ENCODE measurements at regions not wholly inside any gene's neighbourhood (a gene's known extent, or its start where the extent isn't known, plus 50 kb on each side); places are given as distances from the start of the nearest gene placed in this dataset.
"Not testable (repeated sequence)": the region's sequence is repeated elsewhere in the genome, so short reads cannot be mapped to it uniquely, and the experiment has no call there.

DNA sequence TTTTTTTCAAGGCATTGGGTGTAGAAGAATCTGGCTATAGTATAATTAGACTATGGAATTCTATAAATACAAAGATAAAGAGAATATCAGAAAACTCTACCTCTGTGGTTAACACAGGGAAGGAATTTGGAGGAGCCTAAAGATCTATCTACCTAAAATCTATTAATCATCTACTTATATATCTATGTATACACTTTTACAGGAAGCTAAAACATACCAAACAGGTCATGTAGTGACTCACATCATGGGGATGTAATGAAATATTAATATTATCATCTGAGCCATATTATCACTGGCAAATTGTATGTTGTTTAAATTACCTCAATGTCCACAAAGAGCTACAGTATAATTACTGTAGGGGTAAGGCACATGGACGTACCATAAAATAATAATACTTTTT, 1748.2 kb downstream of the EFNA5 start:
- DNase-seq, result no peak
- intact Hi-C loops (cut with DNase I), result no loop called here

DNA sequence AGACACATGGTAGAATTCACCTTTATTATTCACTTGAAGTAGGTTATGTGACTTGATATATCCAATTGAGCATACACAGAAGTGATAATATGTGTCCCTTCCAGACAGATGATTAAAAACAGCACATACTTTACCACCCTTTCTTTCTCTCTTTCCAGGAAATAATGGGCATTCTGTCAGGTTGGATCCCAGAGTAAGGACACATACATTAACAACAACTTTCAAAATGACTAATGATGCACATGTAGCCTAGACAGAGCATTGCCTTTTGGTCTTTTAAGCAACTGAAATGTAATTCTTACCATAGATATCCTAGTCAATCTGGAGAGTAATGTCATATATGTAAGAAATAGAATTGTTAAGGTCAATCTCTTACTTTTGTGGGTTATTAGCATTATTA, 1748.7 kb downstream of the EFNA5 start:
- no peak for DNase-seq
- intact Hi-C loops (cut with DNase I), result no loop called here

DNA sequence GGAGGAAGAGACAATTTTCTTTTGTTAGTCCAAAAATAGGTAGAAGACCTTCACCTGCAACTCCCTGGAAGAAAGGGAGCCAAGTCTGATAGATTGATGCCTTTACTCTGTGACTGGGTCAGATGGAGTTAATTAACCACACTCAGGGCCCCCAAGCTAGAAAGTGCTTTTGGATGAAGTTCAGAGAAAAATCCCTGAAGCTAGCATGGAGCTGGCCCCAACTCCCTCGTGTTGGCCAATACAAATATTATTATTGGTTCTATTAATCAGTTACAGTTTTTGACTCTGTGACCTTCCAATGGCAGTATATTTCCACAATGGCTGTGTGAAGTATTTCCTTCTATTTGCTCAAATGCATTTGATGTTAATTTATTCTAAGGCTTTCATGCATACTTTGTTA, 1753.5 kb downstream of the EFNA5 start:
- intact Hi-C loops (cut with DNase I), result no loop called here
- no peak for DNase-seq

DNA sequence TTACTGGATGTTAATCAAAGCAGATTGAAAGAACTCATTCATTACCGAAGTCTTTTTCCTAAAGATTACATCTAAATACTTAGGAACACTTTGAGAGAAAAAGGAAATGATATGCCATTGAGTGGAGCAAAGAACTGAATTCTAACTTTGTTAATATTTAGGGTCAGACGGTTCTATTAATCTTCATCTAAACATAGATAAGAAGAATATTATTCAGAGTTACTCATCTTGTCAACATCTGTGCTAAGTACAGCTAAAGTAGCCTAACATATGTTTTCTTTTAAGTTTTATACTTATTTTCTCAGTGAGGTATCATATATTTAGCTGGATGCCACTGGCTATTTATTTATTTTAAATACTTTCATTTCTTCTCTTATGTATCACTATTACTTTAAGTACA, 1763.7 kb downstream of the EFNA5 start:
- intact Hi-C loops (cut with DNase I), result no loop called here
- no peak for DNase-seq

DNA sequence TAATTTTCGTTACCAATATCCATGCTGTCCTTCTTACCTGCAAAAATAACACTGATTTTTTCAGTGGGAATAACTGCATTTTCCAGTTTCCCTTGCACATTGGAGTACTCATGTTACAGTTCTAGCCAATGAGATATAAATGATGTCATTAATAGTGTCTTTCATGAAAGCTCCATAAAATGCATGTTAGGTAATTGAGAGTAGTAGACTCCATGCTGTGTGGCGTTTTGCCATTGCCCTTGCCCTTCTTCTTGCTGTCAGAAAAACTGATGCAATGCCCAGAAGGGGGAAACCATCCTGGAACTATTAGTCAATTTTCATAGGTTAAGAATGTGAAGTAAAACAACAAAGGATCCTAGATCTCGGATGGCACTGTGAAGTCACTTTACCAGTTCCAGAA, 1765.3 kb downstream of the EFNA5 start:
- intact Hi-C loops (cut with DNase I), result no loop called here
- no peak for DNase-seq

DNA sequence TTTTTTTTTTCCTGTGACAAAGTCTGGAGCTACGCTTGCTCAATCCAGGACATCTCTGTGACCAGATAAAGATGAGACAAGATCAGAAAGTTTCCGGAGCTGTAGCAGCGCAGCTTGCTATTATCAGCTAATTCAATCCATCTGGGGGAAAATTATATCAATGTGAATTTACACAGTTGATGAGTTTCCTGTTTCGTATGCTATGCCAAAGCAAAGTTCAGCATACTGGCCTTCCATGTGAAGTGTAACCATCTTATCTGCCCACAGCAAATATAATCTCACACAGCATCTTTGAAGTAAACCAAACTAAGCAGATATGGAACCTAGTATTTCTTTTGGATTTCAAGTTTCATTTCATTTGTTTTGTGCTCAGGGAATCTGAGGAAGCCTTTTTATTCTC, 1767.7 kb downstream of the EFNA5 start:
- intact Hi-C loops (cut with DNase I), result no loop called here

DNA sequence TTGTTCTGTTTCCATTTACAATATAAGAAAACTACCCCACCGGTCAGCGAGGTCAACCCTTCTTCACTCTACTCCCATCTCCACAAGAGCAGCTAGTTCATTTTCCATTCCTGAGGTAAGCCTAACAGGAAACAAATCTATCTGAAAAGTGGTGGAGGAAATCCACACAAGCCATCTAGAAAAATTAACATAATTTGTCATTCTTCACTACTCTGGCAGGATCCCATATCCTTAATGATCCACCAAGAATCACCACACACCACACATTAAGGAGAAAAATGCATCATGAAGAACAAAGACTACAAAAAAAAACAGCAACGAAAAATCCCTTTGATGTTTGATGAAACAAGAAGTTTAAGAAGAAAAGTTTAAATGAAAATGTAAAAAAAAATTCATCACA, 1771.0 kb downstream of the EFNA5 start:
- no peak for DNase-seq
- intact Hi-C loops (cut with DNase I), result no loop called here

More for the DNA sequence above, 1767.7 kb downstream of the EFNA5 start:
- no peak for DNase-seq

DNA sequence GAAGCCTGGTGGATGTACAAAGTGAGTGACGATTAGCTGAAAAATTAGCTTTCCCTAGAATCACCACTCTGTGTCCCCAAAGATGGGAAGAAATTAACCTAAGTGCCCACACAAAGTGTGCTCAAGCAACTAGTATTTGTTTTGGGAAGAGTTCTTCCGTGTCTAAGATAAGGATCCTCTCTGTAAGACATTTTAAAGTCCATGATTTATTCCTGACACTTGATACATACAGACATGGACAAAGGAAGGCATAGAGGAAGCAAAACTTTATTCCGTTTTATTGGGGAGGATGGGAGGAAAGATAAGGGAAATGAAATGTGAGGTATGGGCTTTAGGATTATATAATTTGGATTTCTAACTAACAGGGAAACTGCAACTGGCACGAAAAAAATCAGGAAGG, 1772.6 kb downstream of the EFNA5 start:
- intact Hi-C loops (cut with DNase I), result no loop called here
- no peak for DNase-seq

DNA sequence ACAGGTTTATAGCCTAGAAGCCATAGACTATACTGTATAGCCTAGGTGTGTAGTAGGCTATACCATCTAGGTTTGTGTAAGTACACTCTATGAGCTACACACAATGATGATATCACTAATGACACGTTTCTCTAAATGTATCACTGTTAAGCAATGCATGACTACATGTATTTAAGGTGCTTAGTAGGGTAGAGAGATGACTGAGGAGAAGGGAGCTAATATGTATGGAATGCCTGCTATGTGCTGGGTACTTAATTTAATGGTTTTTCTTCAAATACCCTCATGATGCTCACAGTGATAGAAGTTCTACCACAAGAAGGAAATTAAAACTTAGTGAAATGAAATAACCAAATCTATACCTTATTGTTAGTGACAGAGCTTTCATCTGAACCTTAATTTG, 1785.5 kb downstream of the EFNA5 start:
- intact Hi-C loops (cut with DNase I), result no loop called here
- no peak for DNase-seq

DNA sequence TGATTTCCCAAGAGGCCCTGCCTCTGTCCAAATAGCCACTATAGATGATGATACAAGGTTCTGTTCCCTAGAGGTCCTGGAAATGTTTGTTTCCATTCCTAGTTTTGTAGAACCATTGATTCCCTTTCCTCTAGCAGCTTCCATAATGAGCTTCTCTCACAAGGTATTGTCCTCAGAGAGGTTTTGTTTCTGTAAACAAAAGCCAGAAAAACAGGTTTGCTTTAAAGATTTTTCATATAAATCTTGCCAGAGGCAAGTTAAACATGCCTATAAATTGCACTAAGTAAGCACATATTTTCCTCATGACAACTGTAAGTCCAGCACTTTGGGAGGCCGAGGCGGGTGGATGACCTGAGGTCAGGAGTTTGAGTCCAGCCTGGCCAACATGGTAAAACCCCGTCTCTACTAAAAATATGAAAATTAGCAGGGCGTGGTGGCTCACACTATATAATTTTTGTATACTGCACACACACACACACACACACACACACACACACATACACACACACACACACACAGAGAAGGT, 1787.7 kb downstream of the EFNA5 start:
- intact Hi-C loops (cut with DNase I), result no loop called here
- DNase-seq, result no peak

DNA sequence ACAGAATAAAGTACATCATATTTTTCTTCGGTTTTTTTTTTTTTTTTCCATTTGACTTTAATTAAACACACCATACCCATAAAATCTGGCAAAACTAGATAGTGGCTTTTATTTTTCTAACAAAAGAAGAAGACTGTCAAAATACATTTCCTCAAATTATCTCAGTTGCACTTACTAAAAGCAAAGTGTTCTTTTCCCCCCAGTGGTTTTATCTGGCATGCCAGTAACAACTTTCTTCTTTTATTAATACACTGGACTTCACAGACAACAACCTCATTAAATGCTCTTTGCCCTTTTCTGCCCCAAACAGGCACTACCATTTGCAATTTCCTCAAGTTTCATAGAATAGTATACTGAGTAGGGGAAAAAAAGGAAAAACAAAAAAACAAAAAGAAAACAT, 1792.3 kb downstream of the EFNA5 start:
- intact Hi-C loops (cut with DNase I), result no loop called here
- DNase-seq, result no peak

DNA sequence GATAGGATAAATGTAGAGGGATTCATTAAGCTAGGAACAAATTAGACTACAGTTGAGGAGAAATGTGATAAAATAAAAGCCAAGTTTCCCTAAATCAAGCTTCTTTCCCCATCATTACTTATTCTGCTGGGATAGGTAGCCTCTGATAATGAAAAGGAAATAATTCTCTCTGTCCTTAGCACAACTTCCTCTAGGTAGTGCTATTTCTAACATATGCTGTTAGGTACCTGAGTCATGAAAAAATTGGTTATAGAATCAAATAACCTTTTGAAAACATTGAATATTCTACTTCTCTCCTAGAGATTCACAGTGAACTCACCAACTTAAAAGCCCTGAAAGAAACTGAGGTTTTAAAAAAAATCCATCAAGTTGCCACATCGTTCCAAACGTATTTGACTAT, 1793.1 kb downstream of the EFNA5 start:
- DNase-seq, result no peak
- intact Hi-C loops (cut with DNase I), result no loop called here

DNA sequence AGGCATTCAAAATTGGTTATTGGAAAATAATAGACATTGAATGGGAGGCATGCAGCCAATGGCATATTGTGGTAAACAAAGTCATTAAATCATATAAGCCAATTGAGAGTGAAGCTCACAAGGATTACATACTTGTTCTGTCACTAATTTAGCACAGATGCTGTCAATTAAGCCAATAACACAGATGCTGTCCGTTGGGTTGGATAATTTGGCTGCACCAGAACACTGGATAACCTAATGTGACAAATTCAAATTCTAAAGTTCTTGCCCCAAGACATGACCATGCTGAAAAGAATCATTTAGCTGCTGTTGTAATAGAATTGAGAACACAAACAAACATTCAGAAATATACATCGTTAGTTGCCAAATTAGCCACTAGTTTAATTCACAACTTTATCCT, 1796.4 kb downstream of the EFNA5 start:
- DNase-seq, result no peak
- intact Hi-C loops (cut with DNase I), result no loop called here

DNA sequence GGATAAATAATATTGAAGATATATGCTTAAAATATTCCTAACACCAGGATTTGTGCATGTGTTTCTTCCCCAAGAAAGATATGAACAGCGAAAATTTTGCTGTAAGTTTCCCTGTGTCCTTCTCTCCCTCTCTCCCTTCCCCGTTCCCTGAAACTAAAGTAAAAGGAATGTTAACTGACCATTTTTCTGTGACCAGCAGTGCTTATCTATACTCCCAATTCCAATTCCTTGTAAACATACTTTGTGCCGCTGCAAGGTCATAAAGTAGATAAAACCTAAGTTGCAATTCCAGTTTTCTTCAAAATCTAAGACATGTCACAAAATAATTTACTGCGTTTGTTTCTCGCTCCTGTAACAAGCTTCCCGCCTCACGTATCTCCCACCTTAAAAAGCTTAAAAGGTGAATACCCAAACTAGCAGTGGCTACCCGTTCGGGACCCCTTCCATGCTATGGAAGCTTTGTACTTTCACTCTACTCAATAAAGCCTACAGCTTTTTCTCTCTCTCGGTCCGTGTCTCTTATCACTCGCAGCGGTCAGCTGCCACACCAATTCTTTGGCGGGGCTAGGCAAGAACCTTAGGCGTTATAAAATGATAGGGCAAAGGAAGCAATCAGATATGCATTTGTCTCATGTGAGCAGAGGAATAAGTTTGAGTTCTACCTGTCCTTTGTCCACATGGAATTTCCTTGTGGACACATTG, 1798.0 kb downstream of the EFNA5 start:
- intact Hi-C loops (cut with DNase I), result no loop called here

DNA sequence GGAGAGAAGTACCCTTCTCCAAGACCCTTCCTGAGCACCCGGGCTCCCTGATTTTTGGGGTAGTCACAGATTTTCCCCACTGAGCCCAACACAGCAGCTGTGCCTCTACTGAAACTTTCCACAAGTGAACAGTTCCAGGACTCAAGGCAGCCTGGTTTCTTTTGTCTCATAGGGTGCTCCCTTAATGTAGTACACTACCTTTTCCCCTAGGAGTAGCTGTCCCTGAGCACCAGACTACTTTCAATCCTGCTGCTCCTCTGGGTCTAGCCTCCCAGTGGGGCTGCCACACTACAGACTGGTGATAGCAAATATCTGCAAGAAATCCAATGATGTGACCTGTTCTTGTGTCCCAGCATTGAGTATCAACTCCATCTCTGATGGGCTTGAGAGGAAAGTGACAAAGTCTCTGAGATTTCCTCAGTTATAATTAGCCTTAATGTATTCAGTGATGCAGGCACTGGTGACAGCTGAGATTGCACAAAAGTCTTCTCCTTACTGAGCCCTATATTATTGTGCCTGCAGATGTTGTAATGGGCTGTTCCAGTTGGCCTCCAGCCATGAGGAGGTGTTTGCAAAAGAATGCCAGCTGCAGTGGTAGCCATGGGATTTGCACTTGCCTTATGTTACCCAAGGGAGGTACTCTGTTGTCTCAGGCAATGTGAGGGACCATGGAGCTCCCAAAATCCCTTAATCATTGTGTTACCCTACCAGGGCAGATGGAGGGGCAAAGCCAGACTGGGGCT, 1802.5 kb downstream of the EFNA5 start:
- no peak for DNase-seq
- intact Hi-C loops (cut with DNase I), result no loop called here

More for the DNA sequence above, 1798.0 kb downstream of the EFNA5 start:
- no peak for DNase-seq

DNA sequence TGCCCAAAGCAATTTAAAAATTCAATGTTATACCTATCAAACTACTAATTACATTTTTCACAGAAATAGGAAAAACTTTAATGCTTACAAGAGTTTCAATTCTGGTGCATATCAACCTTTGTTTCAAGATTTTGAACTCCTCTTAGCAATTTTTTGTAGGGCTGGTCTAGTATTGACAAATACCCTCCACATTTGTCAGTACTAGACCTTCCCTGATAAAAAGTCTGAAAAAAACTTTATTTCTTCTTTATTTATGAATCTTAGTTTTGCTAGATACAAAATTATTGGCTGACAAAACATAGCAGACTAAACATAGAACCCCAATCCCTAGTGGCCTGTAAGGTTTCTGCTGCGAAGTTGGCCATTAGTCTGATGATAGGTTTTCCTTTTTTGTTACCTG, 1804.9 kb downstream of the EFNA5 start:
- intact Hi-C loops (cut with DNase I), result no loop called here
- DNase-seq, result no peak

DNA sequence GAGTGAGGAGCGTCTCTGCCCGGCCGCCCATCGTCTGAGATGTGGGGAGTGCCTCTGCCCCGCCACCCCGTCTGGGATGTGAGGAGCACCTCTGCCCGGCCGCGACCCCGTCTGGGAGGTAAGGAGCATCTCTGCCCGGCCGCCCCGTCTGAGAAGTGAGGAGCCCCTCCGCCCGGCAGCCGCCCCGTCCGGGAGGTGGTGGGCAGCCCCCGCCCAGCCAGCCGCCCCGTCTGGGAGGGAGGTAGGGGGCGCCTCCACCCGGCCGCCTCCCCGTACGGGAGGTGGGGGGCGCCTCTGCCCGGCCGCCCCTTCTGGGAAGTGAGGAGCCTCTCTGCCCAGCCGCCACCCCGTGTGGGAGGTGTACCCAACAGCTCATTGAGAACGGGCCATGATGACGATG, 1811.4 kb downstream of the EFNA5 start:
- intact Hi-C loops (cut with DNase I), result not testable (repeated sequence)
- DNase-seq, result peak in 1 of 10 donors; percentile 66

DNA sequence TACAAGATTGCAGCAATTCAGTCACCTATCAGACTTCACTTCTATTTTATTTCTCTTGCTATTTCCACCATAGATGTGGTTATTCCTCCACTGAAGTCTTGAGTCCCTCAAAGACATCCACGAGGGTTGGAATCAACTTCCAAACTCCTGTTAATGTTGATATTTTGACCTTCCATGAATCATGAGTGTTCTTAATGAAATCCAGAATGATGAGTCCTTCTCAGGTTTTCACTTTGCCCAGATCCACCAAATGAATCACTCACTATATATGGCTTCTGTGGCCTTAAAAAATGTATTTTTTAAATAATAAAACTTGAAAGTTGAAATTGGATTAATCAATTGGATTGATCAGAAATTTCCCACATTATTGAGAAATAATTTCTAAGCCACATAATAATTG, 1821.0 kb downstream of the EFNA5 start:
- DNase-seq, result no peak
- intact Hi-C loops (cut with DNase I), result no loop called here

DNA sequence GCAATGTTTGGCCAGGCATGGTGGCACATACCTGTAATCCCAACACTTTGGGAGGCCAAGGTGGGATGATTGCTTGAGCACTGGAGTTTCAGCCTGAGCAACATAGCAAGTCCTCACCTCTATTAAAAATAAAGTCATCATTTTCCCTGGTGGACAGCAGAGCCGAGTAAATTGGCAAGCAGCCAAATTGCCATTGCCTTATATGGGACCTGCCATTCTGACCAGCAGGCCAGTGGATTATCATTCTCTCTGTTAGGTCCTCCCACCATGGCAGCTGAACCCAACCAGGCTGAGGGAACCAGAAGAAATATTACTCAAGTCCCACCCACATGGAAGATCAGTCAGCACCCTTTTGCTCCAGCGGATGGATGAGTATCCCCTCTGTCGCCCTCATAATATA, 1829.9 kb downstream of the EFNA5 start:
- intact Hi-C loops (cut with DNase I), result no loop called here
- DNase-seq, result no peak

DNA sequence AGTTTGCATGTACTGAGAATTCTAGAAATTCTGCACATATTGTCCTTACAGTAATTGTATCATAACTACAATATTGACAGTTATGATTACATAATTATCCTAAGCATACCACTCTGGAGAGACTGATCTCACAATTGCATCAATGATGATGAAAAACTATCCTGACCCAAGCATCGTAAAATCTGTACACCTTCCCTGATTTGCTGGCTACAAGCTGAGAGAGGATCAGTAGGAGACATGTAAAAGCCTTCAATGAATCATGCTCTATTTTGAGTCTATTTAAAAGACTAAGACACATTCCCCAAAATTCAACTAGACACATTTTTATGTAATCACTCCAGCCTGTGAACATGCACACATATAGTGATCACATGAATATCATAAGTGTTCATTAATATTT, 1833.8 kb downstream of the EFNA5 start:
- no peak for DNase-seq
- intact Hi-C loops (cut with DNase I), result no loop called here

DNA sequence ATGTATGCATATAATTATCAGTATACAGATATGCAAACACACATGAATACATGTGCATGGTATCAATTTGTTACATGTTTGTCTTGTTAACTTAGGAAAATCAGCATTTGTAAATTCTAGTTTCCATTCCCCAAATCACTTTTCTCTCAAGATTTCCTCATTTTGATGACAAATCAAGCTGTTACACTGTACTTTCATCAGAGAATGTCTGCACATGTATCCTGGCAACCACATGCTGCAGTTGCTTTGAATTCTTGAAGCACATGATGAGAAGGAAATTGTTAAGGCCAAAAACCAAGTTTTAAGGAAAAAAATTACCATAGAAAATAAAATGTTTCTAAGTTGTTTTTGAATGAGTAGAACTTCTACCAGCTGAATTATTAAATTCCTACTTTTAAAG, 1834.5 kb downstream of the EFNA5 start:
- intact Hi-C loops (cut with DNase I), result no loop called here
- DNase-seq, result no peak

DNA sequence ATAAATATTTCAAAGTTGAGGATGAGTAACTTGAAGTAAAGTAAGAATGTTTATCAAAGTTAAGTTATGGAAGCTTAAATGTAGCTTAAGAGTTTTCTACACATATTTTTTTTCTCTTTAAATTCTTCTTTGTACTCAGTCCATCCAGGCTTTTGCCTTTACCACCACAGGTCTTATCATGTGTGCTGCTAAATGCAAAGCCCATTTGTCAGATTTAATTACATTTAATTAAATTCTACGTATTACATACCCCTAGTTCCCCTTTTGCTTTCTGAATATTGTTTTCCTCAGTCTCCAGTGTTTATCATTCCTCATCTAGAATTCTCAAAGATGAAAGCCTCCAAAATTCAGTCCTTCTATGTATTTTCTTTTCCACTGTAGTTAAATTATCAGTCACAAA, 1841.9 kb downstream of the EFNA5 start:
- DNase-seq, result no peak
- intact Hi-C loops (cut with DNase I), result no loop called here
